Activated CD4-positive, alpha-beta T cell treated with anti-CD3 and anti-CD28 coated beads, Interleukin-2, amount 50 U/mL, for 16 hours (primary cell): ENCODE measurements at regions not wholly inside any gene's neighbourhood (a gene's known extent, or its start where the extent isn't known, plus 50 kb on each side); places are given as distances from the start of the nearest gene placed in this dataset.
"Not testable (repeated sequence)": the region's sequence is repeated elsewhere in the genome, so short reads cannot be mapped to it uniquely, and the experiment has no call there.

Source experiments
- DNase-seq: peaks from one replicate; pipeline ENCODE4 v3.0.0-alpha.2; 2020

GRCh38 chr9:84512493-84512892 is 157.0 kb upstream of the NTRK2 start:
- DNase-seq: no peak

- DNase-seq: no peak
Observed at GRCh38 chr9:84513473-84513872, 156.1 kb upstream of the NTRK2 start.

GRCh38 chr9:84513979-84514378 is 155.6 kb upstream of the NTRK2 start:
- no peak for DNase-seq

DNA sequence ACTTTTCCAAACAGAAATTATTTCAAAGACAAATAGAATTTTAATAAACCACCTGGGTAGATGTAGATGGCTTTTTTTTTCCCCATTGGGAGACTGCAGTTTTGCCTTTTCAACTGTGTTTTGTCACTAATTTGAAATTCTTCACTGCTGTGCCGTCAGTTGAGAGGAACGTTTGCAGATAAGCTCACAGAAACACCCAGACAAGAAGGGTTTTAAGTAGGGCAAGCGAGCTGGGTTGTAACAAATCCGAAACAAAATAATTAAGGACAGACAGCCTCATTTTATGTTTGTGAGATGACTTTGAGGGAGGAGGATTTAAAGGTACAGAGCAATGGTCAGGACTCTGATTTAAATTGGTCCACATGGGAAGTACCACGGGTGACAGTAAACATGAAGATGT is 155.1 kb upstream of the NTRK2 start:
- no peak for DNase-seq

- no peak for DNase-seq
Observed at GRCh38 chr9:84517026-84517425, 152.5 kb upstream of the NTRK2 start.

DNA sequence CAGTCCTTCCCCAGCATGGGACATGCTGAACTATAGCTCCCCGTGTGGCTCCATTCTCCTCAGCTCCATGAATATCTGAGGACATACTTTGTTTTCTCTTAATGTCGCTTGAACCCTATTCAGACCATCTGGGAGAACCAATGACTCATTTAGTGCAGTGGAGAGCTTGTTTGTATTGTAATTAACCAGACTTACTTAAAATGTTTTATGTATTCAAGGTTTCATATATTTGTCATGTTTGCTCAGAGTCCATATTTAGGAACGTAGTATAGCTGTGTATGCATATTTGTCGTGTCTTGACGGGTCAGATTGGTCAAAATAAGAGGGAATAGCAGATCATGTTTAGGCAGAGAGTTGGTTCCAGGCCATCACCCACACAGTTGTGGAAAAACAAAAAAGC is 150.1 kb upstream of the NTRK2 start:
- no peak for DNase-seq

DNA sequence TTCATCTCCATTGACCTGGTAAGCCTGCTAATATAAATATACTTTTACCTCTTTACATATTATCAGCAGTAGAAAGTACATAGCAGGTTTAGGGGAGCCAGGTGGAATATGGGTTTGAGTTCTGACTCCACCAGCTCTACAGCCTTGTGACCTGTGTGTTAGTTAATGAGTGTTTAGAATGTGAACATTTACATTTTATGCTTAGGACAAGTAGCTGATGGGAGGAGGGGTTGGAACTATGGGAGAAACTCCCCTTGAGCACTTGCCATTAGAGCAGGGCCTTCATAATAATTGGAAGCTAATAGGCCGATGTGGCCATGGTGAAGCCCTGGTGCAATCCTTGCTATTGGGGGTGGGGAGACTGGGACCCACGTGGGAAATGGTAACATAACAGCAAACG is 148.3 kb upstream of the NTRK2 start:
- no peak for DNase-seq

GRCh38 chr9:84526211-84526610 is 143.3 kb upstream of the NTRK2 start:
- DNase-seq: not testable (repeated sequence)

GRCh38 chr9:84527060-84527720 is 142.3 kb upstream of the NTRK2 start:
- not testable (repeated sequence) for DNase-seq

DNA sequence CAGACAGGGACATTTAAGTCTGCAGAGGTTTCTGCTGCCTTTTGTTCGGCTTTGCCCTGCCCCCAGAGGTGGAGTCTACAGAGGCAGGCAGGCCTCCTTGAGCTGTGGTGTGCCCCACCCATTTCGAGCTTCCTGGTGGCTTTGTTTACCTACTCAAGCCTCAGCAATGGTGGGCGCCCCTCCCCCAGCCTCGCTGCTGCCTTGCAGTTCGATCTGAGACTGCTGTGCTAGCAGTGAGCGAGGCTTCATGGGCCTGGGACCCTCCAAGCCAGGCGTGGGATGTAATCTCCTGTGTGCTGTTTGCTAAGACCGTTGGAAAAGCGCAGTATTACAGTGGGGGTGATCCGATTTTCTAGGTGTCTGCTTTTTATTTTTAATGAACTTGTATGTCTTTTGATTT is 133.6 kb upstream of the NTRK2 start:
- not testable (repeated sequence) for DNase-seq

DNA sequence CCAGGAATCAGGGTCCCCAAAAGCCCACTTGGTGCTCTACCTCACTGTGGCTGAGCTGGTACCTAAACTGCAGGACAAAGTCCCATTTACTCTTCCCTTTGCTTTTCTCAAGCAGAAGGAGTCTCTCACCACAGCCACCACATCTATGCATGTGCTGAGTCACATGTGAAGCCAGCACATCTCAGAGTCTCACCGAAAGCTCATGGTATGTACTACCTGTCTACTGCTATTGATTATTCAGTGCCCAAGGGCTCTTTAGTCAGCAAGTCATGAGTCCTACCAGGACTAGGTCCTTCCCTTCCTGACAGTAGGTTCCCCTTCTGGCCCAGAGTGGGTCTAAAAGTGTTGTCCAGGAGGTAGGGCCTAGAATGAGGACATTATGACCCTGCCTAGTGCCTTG is 130.7 kb upstream of the NTRK2 start:
- no peak for DNase-seq

GRCh38 chr9:84542554-84542953 is 127.0 kb upstream of the NTRK2 start:
- no peak for DNase-seq

GRCh38 chr9:84554069-84554664 is 115.4 kb upstream of the NTRK2 start:
- no peak for DNase-seq

DNA sequence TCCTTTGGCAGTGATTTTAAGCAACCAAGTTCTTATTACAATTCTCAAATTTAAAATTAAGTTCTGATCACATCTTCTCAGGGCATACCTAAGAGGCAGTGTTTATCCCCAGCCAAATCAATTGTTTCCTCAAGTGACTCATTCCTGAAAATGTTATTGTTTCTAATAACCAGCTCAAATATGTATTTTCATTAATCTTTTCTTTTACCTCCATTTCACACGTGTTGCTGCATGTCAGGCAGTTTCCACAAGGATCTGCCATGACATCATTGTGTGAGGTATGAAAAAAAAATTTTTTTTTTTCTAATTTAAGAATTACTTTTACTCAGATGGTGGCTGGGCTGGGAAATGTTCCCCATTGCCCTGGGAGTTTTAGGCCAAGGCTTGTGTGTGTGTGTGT is 113.0 kb upstream of the NTRK2 start:
- no peak for DNase-seq

DNA sequence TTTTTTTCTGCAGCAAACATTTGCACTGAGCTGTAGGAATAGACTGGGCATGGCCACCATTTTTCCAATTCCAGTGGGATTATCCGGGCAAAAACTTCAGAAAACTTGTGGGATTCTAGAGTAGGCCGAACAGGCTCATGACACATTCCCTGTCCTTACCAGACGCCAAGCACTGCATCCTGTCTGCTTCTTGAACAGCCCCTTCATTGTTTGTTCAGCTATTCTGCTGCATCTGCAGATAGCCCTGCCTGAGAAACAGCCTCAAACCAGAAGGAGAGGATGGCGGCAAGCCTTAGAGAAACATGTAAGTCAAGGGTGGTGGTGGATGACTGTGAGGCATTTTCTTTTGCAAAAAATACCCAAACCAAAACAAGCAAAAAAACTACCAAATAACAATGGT is 111.8 kb upstream of the NTRK2 start:
- no peak for DNase-seq

DNA sequence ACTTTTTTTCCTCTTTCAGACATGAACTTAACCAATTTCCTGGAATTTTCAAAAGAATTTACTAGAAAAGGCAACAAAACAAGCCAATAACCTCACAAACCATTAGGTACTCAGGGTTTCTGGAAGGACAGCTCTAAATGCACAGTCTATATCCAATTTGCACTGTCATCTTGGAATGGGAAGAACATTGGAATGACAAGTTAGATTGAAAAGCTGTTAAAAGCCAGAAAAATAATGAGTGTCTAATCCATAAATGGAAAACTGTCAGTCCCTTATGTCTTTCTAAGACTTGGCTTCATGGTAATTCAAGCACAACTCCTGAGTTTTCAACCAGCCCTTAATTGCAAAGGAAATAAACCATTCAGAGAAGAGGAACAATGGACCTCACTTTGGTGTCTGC is 105.8 kb upstream of the NTRK2 start:
- DNase-seq: no peak

DNA sequence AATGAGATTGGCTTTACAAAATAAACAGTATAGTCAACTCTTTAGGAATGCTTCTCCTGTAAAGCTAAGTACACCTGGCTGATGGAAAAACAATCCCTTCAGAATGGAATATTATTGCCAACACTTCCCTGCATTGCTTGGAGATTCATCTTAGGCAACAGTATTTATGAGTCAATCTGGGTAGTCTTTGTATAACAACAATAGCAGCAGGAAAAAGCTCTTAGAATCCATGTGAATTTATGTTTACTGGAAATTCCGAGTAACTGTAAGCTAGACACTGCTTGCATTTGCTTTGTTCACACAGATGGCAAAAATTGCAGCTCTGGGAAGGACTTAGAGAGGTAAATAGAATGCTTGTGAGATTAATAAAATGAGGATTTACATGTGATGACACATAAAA is 101.7 kb upstream of the NTRK2 start:
- no peak for DNase-seq

DNA sequence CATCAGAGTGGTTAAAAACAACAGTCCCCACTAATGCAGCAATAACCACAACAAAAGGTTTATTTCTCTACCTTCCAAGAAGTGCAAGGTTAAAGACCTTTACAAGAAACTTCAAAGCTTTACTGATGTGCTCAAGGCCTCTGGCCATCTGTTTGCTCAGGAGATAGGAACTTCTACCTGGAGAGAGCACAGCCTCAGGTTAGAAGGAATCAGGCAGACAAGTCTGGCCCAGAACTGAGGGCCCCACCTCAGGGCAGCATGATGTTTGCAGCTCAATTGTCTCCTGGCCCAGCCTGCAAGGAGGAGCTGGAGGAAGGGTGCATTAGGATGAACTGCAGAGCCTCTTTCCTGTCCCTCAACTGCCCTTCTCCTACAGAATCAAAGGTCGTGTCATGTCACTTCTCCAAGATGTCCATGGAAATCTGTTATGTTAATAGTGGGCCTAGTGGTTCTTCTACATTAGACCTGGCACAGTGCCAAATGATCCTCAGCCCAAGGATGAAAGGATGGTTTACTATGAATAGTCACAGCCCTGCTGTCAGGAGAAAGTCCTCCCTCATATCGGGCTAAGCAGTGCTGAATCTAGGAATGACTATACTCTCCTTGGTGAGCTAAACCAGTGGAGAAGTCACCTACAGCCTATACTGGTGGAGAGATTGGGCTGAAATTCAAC is 98.9 kb upstream of the NTRK2 start:
- no peak for DNase-seq

DNA sequence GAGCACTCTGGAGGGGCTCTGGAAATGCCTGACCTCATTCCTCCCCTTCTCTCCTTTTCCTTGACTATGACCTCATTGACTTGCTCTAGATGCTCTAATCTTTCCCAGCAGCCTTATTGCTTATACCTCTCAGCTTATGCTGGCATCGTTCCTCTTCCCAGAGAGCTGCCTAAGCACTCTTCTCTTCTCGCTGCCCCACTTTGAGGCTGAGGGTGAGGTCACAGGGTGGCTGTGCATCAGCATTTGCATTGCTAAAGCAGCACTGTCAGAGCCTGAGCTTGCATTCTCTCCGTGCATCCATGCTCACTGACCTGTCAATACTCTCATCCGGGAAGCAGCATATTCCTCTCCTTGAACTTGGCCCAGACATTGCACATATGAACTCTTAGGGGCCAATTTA is 96.4 kb upstream of the NTRK2 start:
- DNase-seq: no peak

DNA sequence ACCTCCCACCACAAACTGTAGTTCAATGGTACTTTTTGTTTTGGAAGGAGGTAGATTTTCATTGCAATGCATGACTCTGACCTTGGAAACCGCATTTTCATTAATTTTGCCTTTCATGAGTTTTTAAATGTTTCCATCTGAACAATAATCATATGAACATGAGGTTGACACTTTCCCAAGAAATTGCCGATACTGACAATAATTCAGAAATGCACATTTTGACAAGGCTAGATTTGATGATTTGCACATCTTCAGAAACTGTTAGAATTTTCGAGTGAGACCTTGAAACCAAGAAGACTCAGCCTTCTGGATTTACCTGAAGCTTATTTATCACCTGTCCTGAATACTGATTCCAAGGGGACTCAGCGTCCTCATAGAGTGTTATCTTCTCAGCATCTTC is 93.8 kb upstream of the NTRK2 start:
- no peak for DNase-seq

DNA sequence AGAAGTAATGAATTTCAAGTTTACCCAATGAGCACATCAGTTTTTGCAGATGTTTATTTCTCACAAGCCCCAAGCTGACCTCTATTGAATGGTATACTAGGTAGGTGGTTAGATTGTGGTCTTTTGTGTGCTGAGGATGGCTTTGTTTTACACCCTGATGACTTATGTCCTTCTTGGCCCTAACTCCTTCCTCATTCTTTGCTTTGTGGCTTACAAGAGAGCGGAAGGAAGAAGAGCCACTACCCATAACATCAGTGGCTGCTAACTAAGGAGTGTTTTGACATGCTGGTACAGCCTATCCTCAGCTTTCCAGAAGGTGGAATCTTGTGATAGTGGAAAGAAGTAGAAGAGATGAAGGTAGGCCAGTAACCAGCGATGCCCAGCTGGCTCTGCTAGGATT is 85.7 kb upstream of the NTRK2 start:
- no peak for DNase-seq

DNA sequence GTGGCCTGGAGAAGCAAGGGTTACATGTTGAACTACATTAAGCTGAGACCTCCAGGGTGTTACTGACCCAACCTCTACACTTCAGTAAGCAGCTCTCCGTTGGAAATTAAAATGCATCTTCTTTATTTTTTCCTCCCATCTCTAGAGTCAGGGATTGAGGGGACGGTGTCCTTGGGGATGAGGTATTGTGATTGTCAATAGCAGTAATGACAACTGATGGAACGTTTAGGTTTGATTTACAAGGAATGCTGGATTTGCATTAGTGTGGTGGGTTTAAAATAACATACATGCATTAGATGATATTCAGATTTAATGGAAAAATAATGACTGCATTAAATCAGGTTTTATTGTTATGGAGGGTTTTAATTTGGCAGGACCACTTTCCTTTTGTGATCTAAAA is 82.9 kb upstream of the NTRK2 start:
- no peak for DNase-seq

- no peak for DNase-seq
Observed at GRCh38 chr9:84587153-84587552, 82.4 kb upstream of the NTRK2 start.

GRCh38 chr9:84589542-84589941 is 80.0 kb upstream of the NTRK2 start:
- DNase-seq: no peak

DNA sequence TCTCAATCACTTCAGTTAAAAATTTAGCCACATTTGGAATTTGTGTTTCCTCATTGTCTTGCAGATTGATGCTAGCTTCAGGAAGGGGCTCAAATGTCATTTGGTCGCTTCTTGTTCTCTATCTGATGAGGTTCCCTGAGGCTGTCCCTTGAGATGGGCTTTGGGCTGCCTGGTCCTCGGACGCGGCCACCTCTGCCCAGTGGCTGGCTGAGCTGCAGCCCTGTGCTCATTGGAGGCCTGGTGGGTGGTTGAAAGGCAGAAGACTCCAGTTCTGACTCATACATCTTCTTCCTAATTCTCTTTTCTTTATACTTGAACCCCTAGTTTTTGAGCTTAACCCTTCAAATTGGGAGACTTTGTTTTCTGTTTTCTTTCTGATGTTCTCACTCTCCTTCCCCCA is 78.8 kb upstream of the NTRK2 start:
- DNase-seq: no peak
